HCT116 (cell line): ENCODE measurements at regions not wholly inside any gene's neighbourhood (a gene's known extent, or its start where the extent isn't known, plus 50 kb on each side); places are given as distances from the start of the nearest gene placed in this dataset.

Experiments
- ATF3 ChIP-seq: IDR thresholded peaks from 2 replicates; pipeline ENCODE4 v1.6.1; 2012
- CTCF ChIP-seq, 3 experiments: fragments of 200-600 bp in 1 of 3; sonication (generic) in 1 of 3; IDR thresholded peaks in 2 of 3; conservative IDR thresholded peaks in 1 of 3; 2 replicates each; pipeline ENCODE4 v1.5.1; 2012 to 2017; ENCODE audit warnings: low read depth in 2 of 3, low read length in 2 of 3, antibody characterized with exemption in 1 of 3, borderline replicate concordance in 1 of 3, control low read depth in 1 of 3, mild to moderate bottlenecking in 1 of 3, mixed read lengths in 1 of 3, mixed run types in 1 of 3, moderate library complexity in 1 of 3; ENCODE audit not compliant: insufficient read depth in 1 of 3
- EGR1 ChIP-seq: IDR thresholded peaks from 2 replicates; pipeline ENCODE4 v1.6.1; 2012; ENCODE audit warnings: low read depth
- EZH2 ChIP-seq: fragments of 200-600 bp; sonication (generic); IDR thresholded peaks from 2 replicates; pipeline ENCODE4 v1.6.1; 2017; ENCODE audit warnings: antibody characterized with exemption, mixed run types
- EZH2phosphoT487 ChIP-seq: fragments of 200-600 bp; IDR thresholded peaks from 2 replicates; pipeline ENCODE4 v1.6.1; 2018; ENCODE audit warnings: antibody characterized with exemption, borderline replicate concordance
- FOSL1 ChIP-seq: IDR thresholded peaks from 2 replicates; pipeline ENCODE4 v1.6.1; 2012; ENCODE audit warnings: low read depth
- POLR2A ChIP-seq: IDR thresholded peaks from 2 replicates; pipeline ENCODE4 v1.7.0; 2011; ENCODE audit warnings: borderline replicate concordance; ENCODE audit not compliant: insufficient read depth, insufficient read length; ENCODE audit errors: extremely low read depth
- RAD21 ChIP-seq: IDR thresholded peaks from 2 replicates; pipeline ENCODE4 v1.6.1; 2012; ENCODE audit warnings: low read depth, mild to moderate bottlenecking
- REST ChIP-seq: IDR thresholded peaks from 2 replicates; pipeline ENCODE4 v1.6.1; 2012; ENCODE audit warnings: low read depth
- YY1 ChIP-seq: IDR thresholded peaks from 2 replicates; pipeline ENCODE4 v1.6.1; 2011; ENCODE audit warnings: low read length, low read depth, moderate library complexity, mild to moderate bottlenecking; ENCODE audit not compliant: insufficient replicate concordance; ENCODE audit errors: extremely low read depth
- ZBTB33 ChIP-seq: IDR thresholded peaks from 2 replicates; pipeline ENCODE4 v1.6.1; 2011; ENCODE audit warnings: mild to moderate bottlenecking, low read length, moderate library complexity; ENCODE audit not compliant: insufficient replicate concordance; ENCODE audit errors: extremely low read depth
- ZNF274 ChIP-seq: fragments of 200-500 bp; sonication (Bioruptor generic); IDR thresholded peaks from 2 replicates; pipeline ENCODE4 v1.6.1; 2014; ENCODE audit warnings: mild to moderate bottlenecking, low read depth, low read length, inconsistent platforms

GRCh38 chr14:95811813-95812212 lies 64.8 kb upstream of the TUNAR start:
- TF ChIP-seq EZH2 = no peak
- TF ChIP-seq CTCF (IDR thresholded peaks at IDR 0.05 in 2 of 3, conservative IDR thresholded peaks at IDR 0.05 in 1 of 3; ENCODE audit: borderline replicate concordance in 1 of 3, insufficient read depth in 1 of 3, low read depth in 2 of 3, low read length in 2 of 3) = no peak
- no peak for TF ChIP-seq ZBTB33
- TF ChIP-seq YY1 = no peak
- no peak for TF ChIP-seq EZH2phosphoT487
- no peak for TF ChIP-seq FOSL1
- TF ChIP-seq POLR2A = no peak
- TF ChIP-seq EGR1 = no peak
- no peak for TF ChIP-seq RAD21
- TF ChIP-seq ZNF274 = no peak
- no peak for TF ChIP-seq ATF3
- TF ChIP-seq REST = no peak
